ENCODE measurements at regions not wholly inside any gene's neighbourhood (a gene's known extent, or its start where the extent isn't known, plus 50 kb on each side); places are given as distances from the start of the nearest gene placed in this dataset.

DNA sequence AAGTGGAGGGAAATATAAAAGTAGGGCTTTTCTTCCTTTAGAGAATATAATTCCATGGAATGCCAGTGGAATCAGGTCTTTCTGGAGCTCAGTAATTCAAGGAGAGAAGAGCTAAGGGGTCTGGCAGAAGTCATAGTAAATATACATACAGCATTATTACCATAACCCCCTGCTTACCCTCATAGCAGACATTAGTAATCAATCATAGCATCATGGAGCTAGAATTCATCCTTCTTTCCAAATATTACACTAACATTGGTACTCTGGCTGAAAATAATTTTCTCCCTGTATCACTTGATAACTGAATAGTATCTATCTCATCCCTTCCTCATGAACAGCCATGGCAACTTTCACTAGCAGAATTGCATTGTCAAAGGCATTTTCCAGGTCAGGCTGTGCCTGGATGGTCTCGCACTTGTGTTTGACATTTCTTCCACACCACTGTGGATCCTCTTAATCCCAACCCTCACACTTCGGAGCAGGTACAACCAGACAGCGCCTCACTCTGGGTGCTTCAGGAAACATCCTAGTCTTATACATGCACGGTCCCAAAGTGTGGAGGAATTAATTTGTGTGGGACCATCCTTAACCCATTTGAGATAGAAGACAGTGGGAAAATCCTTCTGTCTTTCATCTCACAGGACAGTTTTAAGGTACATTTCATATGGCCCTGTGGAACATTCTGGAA lies 84.2 kb upstream of the SEC11C start:
- no peak for TF ChIP-seq POLR2AphosphoS5 (IDR thresholded peaks at IDR 0.05; ENCODE audit: low read depth, low read length)
- no peak for TF ChIP-seq CBX5 (IDR thresholded peaks at IDR 0.05; ENCODE audit: low read depth, low read length)
- TF ChIP-seq, protein P1, sequence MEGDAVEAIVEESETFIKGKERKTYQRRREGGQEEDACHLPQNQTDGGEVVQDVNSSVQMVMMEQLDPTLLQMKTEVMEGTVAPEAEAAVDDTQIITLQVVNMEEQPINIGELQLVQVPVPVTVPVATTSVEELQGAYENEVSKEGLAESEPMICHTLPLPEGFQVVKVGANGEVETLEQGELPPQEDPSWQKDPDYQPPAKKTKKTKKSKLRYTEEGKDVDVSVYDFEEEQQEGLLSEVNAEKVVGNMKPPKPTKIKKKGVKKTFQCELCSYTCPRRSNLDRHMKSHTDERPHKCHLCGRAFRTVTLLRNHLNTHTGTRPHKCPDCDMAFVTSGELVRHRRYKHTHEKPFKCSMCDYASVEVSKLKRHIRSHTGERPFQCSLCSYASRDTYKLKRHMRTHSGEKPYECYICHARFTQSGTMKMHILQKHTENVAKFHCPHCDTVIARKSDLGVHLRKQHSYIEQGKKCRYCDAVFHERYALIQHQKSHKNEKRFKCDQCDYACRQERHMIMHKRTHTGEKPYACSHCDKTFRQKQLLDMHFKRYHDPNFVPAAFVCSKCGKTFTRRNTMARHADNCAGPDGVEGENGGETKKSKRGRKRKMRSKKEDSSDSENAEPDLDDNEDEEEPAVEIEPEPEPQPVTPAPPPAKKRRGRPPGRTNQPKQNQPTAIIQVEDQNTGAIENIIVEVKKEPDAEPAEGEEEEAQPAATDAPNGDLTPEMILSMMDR (IDR thresholded peaks at IDR 0.05; ENCODE audit: control extremely low read depth in 1 of 3, insufficient read depth in 1 of 3, low read depth in 1 of 3, low read length in 3 of 3) = peak; percentile 64 to 80 (median 67)
- TF ChIP-seq JUND (IDR thresholded peaks at IDR 0.05; ENCODE audit: low read length) = no peak
- TF ChIP-seq POLR2A (IDR thresholded peaks at IDR 0.05; ENCODE audit: control extremely low read depth in 1 of 2, low read depth in 2 of 2, low read length in 2 of 2) = no peak
- no peak for TF ChIP-seq CHD1 (IDR thresholded peaks at IDR 0.05; ENCODE audit: low read depth, low read length)
- TF ChIP-seq BCL11A (IDR thresholded peaks at IDR 0.05; ENCODE audit: low read depth in 2 of 2, low read length in 2 of 2) = no peak
- no peak for TF ChIP-seq CREB1 (IDR thresholded peaks at IDR 0.05)
- no peak for TF ChIP-seq SIX5 (IDR thresholded peaks at IDR 0.05; ENCODE audit: low read depth, low read length)
- TF ChIP-seq, protein P2, sequence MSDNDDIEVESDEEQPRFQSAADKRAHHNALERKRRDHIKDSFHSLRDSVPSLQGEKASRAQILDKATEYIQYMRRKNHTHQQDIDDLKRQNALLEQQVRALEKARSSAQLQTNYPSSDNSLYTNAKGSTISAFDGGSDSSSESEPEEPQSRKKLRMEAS (IDR thresholded peaks at IDR 0.05) = no peak
- no peak for TF ChIP-seq MAFK (IDR thresholded peaks at IDR 0.05; ENCODE audit: low read depth, low read length)
- no peak for TF ChIP-seq GABPA (IDR thresholded peaks at IDR 0.05; ENCODE audit: borderline replicate concordance, insufficient read depth, low read length)
